ENCODE measurements at regions not wholly inside any gene's neighbourhood (a gene's known extent, or its start where the extent isn't known, plus 50 kb on each side); places are given as distances from the start of the nearest gene placed in this dataset.

DNA sequence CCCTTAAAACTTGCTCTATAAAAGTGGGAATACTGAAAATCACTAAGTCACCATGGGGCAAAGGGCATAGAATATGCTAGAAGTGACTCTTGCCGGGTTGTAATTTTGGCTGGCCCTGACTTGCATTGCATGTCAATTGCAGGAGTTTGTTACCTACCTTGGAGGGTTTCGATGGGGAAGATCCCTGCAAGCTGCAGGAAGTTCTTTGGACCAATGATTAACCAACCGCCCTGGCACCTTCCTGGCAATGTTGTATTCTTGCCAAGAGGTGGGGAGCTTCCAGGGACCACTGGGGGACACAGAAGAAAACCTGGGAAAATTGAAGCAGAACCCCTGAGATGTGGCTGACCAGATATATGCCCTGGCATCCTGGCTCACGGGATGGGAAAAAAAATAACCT lies 235.8 kb downstream of the B3GLCT start:
- no peaks in the 10 kb centered on the region for H3K9me3 ChIP-seq
- Mint-ChIP-seq H3K27ac (no peak overlapping the region), H3K4me3 (no peak overlapping the region), H3K9me3 (no peaks in the 10 kb centered on the region), H3K4me1 (no peaks in the 10 kb centered on the region), H3K36me3 (no peaks in the 10 kb centered on the region), H3K27me3 (peaks cover 27 to 28% of the 10 kb centered on the region in 2 donors)
- POLR2A ChIA-PET = no interaction called here
- H3K4me3 ChIP-seq (ENCODE audit: control insufficient read depth in 1 of 2, extremely low read depth in 1 of 2, low read length in 1 of 2) = no peak overlapping the region
- WGBS (ENCODE audit: insufficient coverage) = 88% methylated on average over 2 of the region's 4 CpGs
- no peak overlapping the region for H3K27ac ChIP-seq (ENCODE audit: low read length)
- H3K27me3 ChIP-seq (replicated peaks in 1 of 2; ENCODE audit: control insufficient read depth in 2 of 2, extremely low read depth in 1 of 2, insufficient read depth in 2 of 2, low read length in 1 of 2) = no peaks in the 10 kb centered on the region
- CTCF ChIA-PET = interaction anchor here (1.5 to 2.6 kb wide), 2 partner anchors 10 to 11 kb away, joined by 3 to 8 read pairs; no protein-coding TSS in a partner anchor
- no peaks in the 10 kb centered on the region for H3K36me3 ChIP-seq (ENCODE audit: control insufficient read depth in 2 of 2, extremely low read depth in 1 of 2, insufficient read depth in 1 of 2, low read length in 1 of 2)
- DNase-seq = no peak
- no peak for ATAC-seq (replicated peaks in 1 of 4)
- no peaks in the 10 kb centered on the region for H3K4me1 ChIP-seq (ENCODE audit: control insufficient read depth in 1 of 2, extremely low read depth in 1 of 2, insufficient read depth in 2 of 2, low read length in 2 of 2)

- Histone ChIP-seq H3K36me3 (ENCODE audit: control insufficient read depth in 2 of 2, extremely low read depth in 1 of 2, insufficient read depth in 1 of 2, low read length in 1 of 2) (no peaks in the 10 kb centered on the region), H3K27me3 (replicated peaks in 1 of 2; ENCODE audit: control insufficient read depth in 2 of 2, extremely low read depth in 1 of 2, insufficient read depth in 2 of 2, low read length in 1 of 2) (no peaks in the 10 kb centered on the region), H3K4me1 (ENCODE audit: control insufficient read depth in 1 of 2, extremely low read depth in 1 of 2, insufficient read depth in 2 of 2, low read length in 2 of 2) (no peaks in the 10 kb centered on the region), H3K4me3 (ENCODE audit: control insufficient read depth in 1 of 2, extremely low read depth in 1 of 2, low read length in 1 of 2) (no peak overlapping the region), H3K9me3 (no peaks in the 10 kb centered on the region), H3K27ac (ENCODE audit: low read length) (no peak overlapping the region)
- WGBS (ENCODE audit: insufficient coverage) = no CpG with 5 or more reads among the region's 5 CpGs
- ChIA-PET CTCF (interaction anchor here in 1 of 2 donors (0.7 kb wide), 1 partner anchor 179 kb away, joined by 4 read pairs; no protein-coding TSS in a partner anchor), POLR2A (no interaction called here)
- DNase-seq (no peak), ATAC-seq (replicated peaks in 1 of 4) (no peak)
- H3K27me3 Mint-ChIP-seq = peaks cover 26 to 30% of the 10 kb centered on the region in 2 donors
- no peaks in the 10 kb centered on the region for H3K9me3 Mint-ChIP-seq
- no peaks in the 10 kb centered on the region for H3K4me1 Mint-ChIP-seq
- H3K36me3 Mint-ChIP-seq = no peaks in the 10 kb centered on the region
- no peak overlapping the region for H3K4me3 Mint-ChIP-seq
- H3K27ac Mint-ChIP-seq = no peak overlapping the region
Measured at GRCh38 chr13:31436478-31436877, 236.7 kb downstream of the B3GLCT start.

GRCh38 chr13:31437975-31438374 lies 238.2 kb downstream of the B3GLCT start:
- Histone ChIP-seq H3K27me3 (replicated peaks in 1 of 2; ENCODE audit: control insufficient read depth in 2 of 2, extremely low read depth in 1 of 2, insufficient read depth in 2 of 2, low read length in 1 of 2) (peaks cover 0 to 3% of the 10 kb centered on the region in 2 experiments), H3K4me3 (ENCODE audit: control insufficient read depth in 1 of 2, extremely low read depth in 1 of 2, low read length in 1 of 2) (no peak overlapping the region), H3K36me3 (ENCODE audit: control insufficient read depth in 2 of 2, extremely low read depth in 1 of 2, insufficient read depth in 1 of 2, low read length in 1 of 2) (no peaks in the 10 kb centered on the region), H3K4me1 (ENCODE audit: control insufficient read depth in 1 of 2, extremely low read depth in 1 of 2, insufficient read depth in 2 of 2, low read length in 2 of 2) (no peaks in the 10 kb centered on the region), H3K27ac (ENCODE audit: low read length) (no peak overlapping the region), H3K9me3 (no peaks in the 10 kb centered on the region)
- 33% methylated on average over 1 of the region's 3 CpGs for WGBS (ENCODE audit: insufficient coverage)
- Mint-ChIP-seq H3K4me3 (no peak overlapping the region), H3K27me3 (peaks cover 33 to 36% of the 10 kb centered on the region in 2 donors), H3K36me3 (no peaks in the 10 kb centered on the region), H3K9me3 (no peaks in the 10 kb centered on the region), H3K4me1 (no peaks in the 10 kb centered on the region), H3K27ac (no peak overlapping the region)
- ChIA-PET CTCF (interaction anchor here in 1 of 2 donors (1.1 kb wide), 1 partner anchor 14 kb away, joined by 3 read pairs; no protein-coding TSS in a partner anchor), POLR2A (no interaction called here)
- ATAC-seq (replicated peaks in 1 of 4) (no peak), DNase-seq (no peak)

DNA sequence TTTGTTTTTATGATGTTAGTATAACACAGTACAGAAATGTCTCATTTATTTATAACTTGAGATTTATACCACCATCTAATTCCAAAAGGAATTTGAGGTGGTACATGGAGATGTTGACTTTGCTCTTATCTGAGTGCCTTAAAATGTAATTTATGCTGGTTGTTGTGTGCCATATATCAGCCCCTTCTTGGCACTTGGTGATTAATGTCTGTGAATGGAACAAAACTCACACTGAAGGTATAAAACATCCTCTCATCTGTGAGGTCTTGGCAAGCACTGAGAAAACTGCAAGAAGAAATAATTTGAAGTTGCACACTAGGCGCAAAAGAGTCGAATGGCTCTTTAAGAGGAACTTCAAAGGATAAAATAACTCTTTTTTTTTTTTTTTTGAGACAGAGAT lies 240.4 kb downstream of the B3GLCT start:
- ChIA-PET CTCF (no interaction called here), POLR2A (no interaction called here)
- Mint-ChIP-seq H3K9me3 (no peaks in the 10 kb centered on the region), H3K4me3 (no peak overlapping the region), H3K36me3 (no peaks in the 10 kb centered on the region), H3K4me1 (no peaks in the 10 kb centered on the region), H3K27ac (no peak overlapping the region), H3K27me3 (peaks cover 33 to 43% of the 10 kb centered on the region in 2 donors)
- no peak overlapping the region for H3K27ac ChIP-seq (ENCODE audit: low read length)
- H3K27me3 ChIP-seq (replicated peaks in 1 of 2; ENCODE audit: control insufficient read depth in 2 of 2, extremely low read depth in 1 of 2, insufficient read depth in 2 of 2, low read length in 1 of 2) = peaks cover 0 to 8% of the 10 kb centered on the region in 2 experiments
- no peaks in the 10 kb centered on the region for H3K4me1 ChIP-seq (ENCODE audit: control insufficient read depth in 1 of 2, extremely low read depth in 1 of 2, insufficient read depth in 2 of 2, low read length in 2 of 2)
- no CpG with 5 or more reads among the region's 2 CpGs for WGBS (ENCODE audit: insufficient coverage)
- no peaks in the 10 kb centered on the region for H3K36me3 ChIP-seq (ENCODE audit: control insufficient read depth in 2 of 2, extremely low read depth in 1 of 2, insufficient read depth in 1 of 2, low read length in 1 of 2)
- ATAC-seq (replicated peaks in 1 of 4) (no peak), DNase-seq (no peak)
- H3K9me3 ChIP-seq = no peaks in the 10 kb centered on the region
- H3K4me3 ChIP-seq (ENCODE audit: control insufficient read depth in 1 of 2, extremely low read depth in 1 of 2, low read length in 1 of 2) = no peak overlapping the region

GRCh38 chr13:31441800-31442510 lies 242.2 kb downstream of the B3GLCT start:
- no peaks in the 10 kb centered on the region for H3K36me3 ChIP-seq (ENCODE audit: control insufficient read depth in 2 of 2, extremely low read depth in 1 of 2, insufficient read depth in 1 of 2, low read length in 1 of 2)
- H3K4me1 ChIP-seq (ENCODE audit: control insufficient read depth in 1 of 2, extremely low read depth in 1 of 2, insufficient read depth in 2 of 2, low read length in 2 of 2) = no peaks in the 10 kb centered on the region
- Mint-ChIP-seq H3K27me3 (peaks cover 26 to 44% of the 10 kb centered on the region in 2 donors), H3K4me3 (no peak overlapping the region), H3K27ac (no peak overlapping the region), H3K9me3 (no peaks in the 10 kb centered on the region), H3K36me3 (no peaks in the 10 kb centered on the region), H3K4me1 (no peaks in the 10 kb centered on the region)
- H3K27me3 ChIP-seq (replicated peaks in 1 of 2; ENCODE audit: control insufficient read depth in 2 of 2, extremely low read depth in 1 of 2, insufficient read depth in 2 of 2, low read length in 1 of 2) = peaks cover 0 to 8% of the 10 kb centered on the region in 2 experiments
- ChIA-PET POLR2A (no interaction called here), CTCF (interaction anchor here (0.7 to 1.6 kb wide), 2 partner anchors 10 to 12 kb away, joined by 3 read pairs; no protein-coding TSS in a partner anchor)
- ATAC-seq (replicated peaks in 1 of 4) (no peak), DNase-seq (no peak)
- no peak overlapping the region for H3K4me3 ChIP-seq (ENCODE audit: control insufficient read depth in 1 of 2, extremely low read depth in 1 of 2, low read length in 1 of 2)
- H3K9me3 ChIP-seq = no peaks in the 10 kb centered on the region
- H3K27ac ChIP-seq (ENCODE audit: low read length) = no peak overlapping the region
- 83% methylated on average over 7 of the region's 9 CpGs for WGBS (ENCODE audit: insufficient coverage)

DNA sequence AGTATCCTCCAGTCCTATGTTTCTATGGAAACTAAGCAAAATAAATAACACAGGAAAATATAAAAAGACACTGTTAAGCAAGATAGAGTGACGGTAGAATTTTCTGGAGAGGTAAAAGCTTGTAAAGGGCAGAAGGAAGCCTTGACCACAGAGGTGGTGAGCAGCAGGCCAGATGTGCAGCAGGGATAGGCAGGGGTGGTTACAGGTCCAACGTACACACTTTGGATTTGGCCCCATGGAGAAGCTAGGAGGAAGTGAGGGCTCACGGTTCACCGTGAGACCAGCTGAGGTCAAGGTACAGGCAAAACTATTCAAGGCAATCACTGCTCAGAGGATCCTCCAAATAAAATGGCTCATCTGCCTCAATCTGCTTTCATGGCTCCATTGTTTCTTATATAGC lies 242.8 kb downstream of the B3GLCT start:
- H3K4me1 Mint-ChIP-seq = no peaks in the 10 kb centered on the region
- no peak overlapping the region for H3K4me3 Mint-ChIP-seq
- CTCF ChIA-PET = interaction anchor here (0.7 to 1.6 kb wide), 2 partner anchors 11 to 13 kb away, joined by 3 read pairs; no protein-coding TSS in a partner anchor
- Histone ChIP-seq H3K9me3 (no peaks in the 10 kb centered on the region), H3K27ac (ENCODE audit: low read length) (no peak overlapping the region), H3K4me3 (ENCODE audit: control insufficient read depth in 1 of 2, extremely low read depth in 1 of 2, low read length in 1 of 2) (no peak overlapping the region), H3K36me3 (ENCODE audit: control insufficient read depth in 2 of 2, extremely low read depth in 1 of 2, insufficient read depth in 1 of 2, low read length in 1 of 2) (no peaks in the 10 kb centered on the region), H3K27me3 (replicated peaks in 1 of 2; ENCODE audit: control insufficient read depth in 2 of 2, extremely low read depth in 1 of 2, insufficient read depth in 2 of 2, low read length in 1 of 2) (peaks cover 0 to 8% of the 10 kb centered on the region in 2 experiments), H3K4me1 (ENCODE audit: control insufficient read depth in 1 of 2, extremely low read depth in 1 of 2, insufficient read depth in 2 of 2, low read length in 2 of 2) (no peaks in the 10 kb centered on the region)
- peaks cover 22 to 39% of the 10 kb centered on the region in 2 donors for H3K27me3 Mint-ChIP-seq
- no peak for DNase-seq
- POLR2A ChIA-PET = no interaction called here
- no peak for ATAC-seq (replicated peaks in 1 of 4)
- WGBS (ENCODE audit: insufficient coverage) = 35% methylated on average over 3 of the region's 4 CpGs
- H3K27ac Mint-ChIP-seq = no peak overlapping the region
- no peaks in the 10 kb centered on the region for H3K36me3 Mint-ChIP-seq
- no peaks in the 10 kb centered on the region for H3K9me3 Mint-ChIP-seq
